Endothelial cell of umbilical vein (primary cell): ENCODE measurements at regions not wholly inside any gene's neighbourhood (a gene's known extent, or its start where the extent isn't known, plus 50 kb on each side); places are given as distances from the start of the nearest gene placed in this dataset.

Experiments used
- BruUV-seq: library from RNA; stranded (reverse); fragments of 400-500 nt; replicated peaks from 2 replicates; lab custom pipeline; 2021; lab: Mats Ljungman, UMichigan
- CTCF ChIA-PET: fragments of 300-600, 350-600 bp; sonication (Branson Sonifier 250); formaldehyde crosslinking; loops from one replicate; lab custom pipeline; 2021; ENCODE audit warnings: antibody characterized with exemption, inconsistent platforms; lab: Charles Lee
- POLR2A ChIA-PET: fragments of 300-600, 350-600 bp; sonication (Branson Sonifier 250); formaldehyde crosslinking; loops from one replicate; lab custom pipeline; 2021; ENCODE audit warnings: antibody characterized with exemption, inconsistent platforms; lab: Charles Lee
- DNase-seq: peaks from one replicate; pipeline ENCODE4 v3.0.0-alpha.2; 2011; ENCODE audit warnings: low read depth, low spot score
- FAIRE-seq: peaks from 2 replicates; lab custom pipeline; 2011; peaks lifted over from hg19 to GRCh38; lab: Jason Lieb, UNC
- H2AFZ ChIP-seq: 2 replicates; pipeline ENCODE4 v1.6.0; 2012; ENCODE audit warnings: low read depth, low read length, control low read depth, inconsistent platforms
- H3K27ac ChIP-seq: 2 replicates; pipeline ENCODE4 v1.5.1; 2011; ENCODE audit warnings: low read depth, mild to moderate bottlenecking, control low read depth, low read length, moderate library complexity; ENCODE audit not compliant: insufficient read depth
- H3K27me3 ChIP-seq, 2 experiments: 2 replicates each; pipeline versions ENCODE4 v1.6.0 to v1.6.1; 2011; ENCODE audit warnings: low read length in 2 of 2, mixed read lengths in 1 of 2; ENCODE audit not compliant: control insufficient read depth in 2 of 2, insufficient read depth in 2 of 2
- H3K36me3 ChIP-seq, 2 experiments: 2 replicates in 1 of 2; 3 replicates in 1 of 2; pipeline ENCODE4 v1.5.1; 2011; ENCODE audit warnings: low read length in 2 of 2, mild to moderate bottlenecking in 1 of 2, moderate library complexity in 1 of 2; ENCODE audit not compliant: control insufficient read depth in 2 of 2, insufficient read depth in 2 of 2; ENCODE audit errors: extremely low read depth in 1 of 2
- H3K4me1 ChIP-seq: 3 replicates; pipeline ENCODE4 v1.5.1; 2011; ENCODE audit warnings: mild to moderate bottlenecking, low read length; ENCODE audit not compliant: control insufficient read depth, insufficient read depth; ENCODE audit errors: extremely low read depth
- H3K4me2 ChIP-seq: 2 replicates; pipeline ENCODE4 v1.6.1; 2011; ENCODE audit warnings: low read length, control low read depth, mixed read lengths; ENCODE audit not compliant: insufficient read depth
- H3K4me3 ChIP-seq, 3 experiments: fragments of 200-600 bp in 1 of 3; sonication (generic), shearing (Covaris generic) in 1 of 3; replicated peaks in 1 of 3; 2 replicates each; pipeline ENCODE4 v1.5.1; 2011 to 2016; ENCODE audit warnings: control low read depth in 3 of 3, low read length in 3 of 3, mild to moderate bottlenecking in 2 of 3, inconsistent platforms in 1 of 3, low read depth in 1 of 3, moderate library complexity in 1 of 3; ENCODE audit not compliant: insufficient read depth in 1 of 3
- H3K79me2 ChIP-seq: 2 replicates; pipeline ENCODE4 v1.6.0; 2012; ENCODE audit warnings: low read length, inconsistent platforms; ENCODE audit not compliant: control insufficient read depth, insufficient read depth
- H3K9ac ChIP-seq: replicated peaks from 2 replicates; pipeline ENCODE3; 2011; ENCODE audit warnings: low read length, control low read depth; ENCODE audit not compliant: insufficient read depth; ENCODE audit errors: extremely low read depth
- H3K9me1 ChIP-seq: replicated peaks from 3 replicates; pipeline ENCODE4 v1.6.0; 2011; ENCODE audit warnings: mild to moderate bottlenecking, low read length; ENCODE audit not compliant: control insufficient read depth, insufficient read depth; ENCODE audit errors: extremely low read depth
- H3K9me3 ChIP-seq: replicated peaks from 2 replicates; pipeline ENCODE4 v1.5.1; 2012; ENCODE audit warnings: low read length, inconsistent platforms; ENCODE audit not compliant: control insufficient read depth, insufficient read depth
- H4K20me1 ChIP-seq: replicated peaks from 2 replicates; pipeline ENCODE3; 2011; ENCODE audit warnings: mild to moderate bottlenecking, low read length; ENCODE audit not compliant: control insufficient read depth, insufficient read depth; ENCODE audit errors: extremely low read depth
- EZH2 ChIP-seq: IDR thresholded peaks from 2 replicates; pipeline ENCODE4 v1.6.1; 2012; ENCODE audit warnings: borderline replicate concordance, low read depth, mild to moderate bottlenecking, moderate library complexity, low read length, inconsistent platforms; ENCODE audit not compliant: severe bottlenecking
- FOS ChIP-seq: IDR thresholded peaks from 2 replicates; pipeline ENCODE4 v1.6.1; 2011; ENCODE audit warnings: mild to moderate bottlenecking, low read length, moderate library complexity, borderline replicate concordance; ENCODE audit not compliant: insufficient read depth
- GATA2 ChIP-seq: IDR thresholded peaks from 2 replicates; pipeline ENCODE4 v1.7.0; 2011; ENCODE audit warnings: low read depth, mild to moderate bottlenecking, moderate library complexity, mixed read lengths, low read length; ENCODE audit not compliant: insufficient read length, insufficient read depth
- JUN ChIP-seq: IDR thresholded peaks from 2 replicates; pipeline ENCODE4 v1.6.1; 2011; ENCODE audit warnings: borderline replicate concordance, low read depth; ENCODE audit not compliant: insufficient read length, insufficient read depth
- MYC ChIP-seq: IDR thresholded peaks from one replicate; pipeline ENCODE4 v1.6.1; 2011; ENCODE audit warnings: mild to moderate bottlenecking, low read depth, low read length
- POLR2A ChIP-seq: IDR thresholded peaks from 2 replicates; pipeline ENCODE4 v1.6.1; 2012; ENCODE audit warnings: low read depth, mild to moderate bottlenecking, control low read depth, low read length
- POLR2AphosphoS5 ChIP-seq: IDR thresholded peaks from 2 replicates; pipeline ENCODE4 v1.6.1; 2012; ENCODE audit warnings: low read depth, mild to moderate bottlenecking, control low read depth, low read length, moderate library complexity; ENCODE audit not compliant: insufficient read depth
- dilution Hi-C: fragments of 300-500 bp; cut with MboI; formaldehyde crosslinking; loops from one replicate; pipeline ENCODE4 v1.15.0; 2019; ENCODE audit warnings: low sequenced_read_pairs; ENCODE audit not compliant: extremely low pct_ligation_motif_present
- intact Hi-C: fragments of 100-400 bp; cut with micrococcal nuclease; formaldehyde crosslinking; loops from one replicate; pipeline ENCODE4 v1.10.0; 2022
- TF ChIP-seq, protein P1 (sequence below): IDR thresholded peaks from 2 replicates; pipeline ENCODE4 v1.6.1; 2011; ENCODE audit not compliant: insufficient read depth, insufficient read length
- TF ChIP-seq, protein P2 (sequence below), 2 donors: IDR thresholded peaks; 1 replicate in 1 of 2; 2 replicates in 1 of 2; pipeline ENCODE4 v1.5.1; 2011; ENCODE audit warnings: low read length in 2 of 2, mild to moderate bottlenecking in 2 of 2, moderate library complexity in 2 of 2, control low read depth in 1 of 2, inconsistent platforms in 1 of 2, low read depth in 1 of 2; ENCODE audit not compliant: insufficient read depth in 1 of 2; ENCODE audit errors: extremely low read depth in 1 of 2

DNA sequence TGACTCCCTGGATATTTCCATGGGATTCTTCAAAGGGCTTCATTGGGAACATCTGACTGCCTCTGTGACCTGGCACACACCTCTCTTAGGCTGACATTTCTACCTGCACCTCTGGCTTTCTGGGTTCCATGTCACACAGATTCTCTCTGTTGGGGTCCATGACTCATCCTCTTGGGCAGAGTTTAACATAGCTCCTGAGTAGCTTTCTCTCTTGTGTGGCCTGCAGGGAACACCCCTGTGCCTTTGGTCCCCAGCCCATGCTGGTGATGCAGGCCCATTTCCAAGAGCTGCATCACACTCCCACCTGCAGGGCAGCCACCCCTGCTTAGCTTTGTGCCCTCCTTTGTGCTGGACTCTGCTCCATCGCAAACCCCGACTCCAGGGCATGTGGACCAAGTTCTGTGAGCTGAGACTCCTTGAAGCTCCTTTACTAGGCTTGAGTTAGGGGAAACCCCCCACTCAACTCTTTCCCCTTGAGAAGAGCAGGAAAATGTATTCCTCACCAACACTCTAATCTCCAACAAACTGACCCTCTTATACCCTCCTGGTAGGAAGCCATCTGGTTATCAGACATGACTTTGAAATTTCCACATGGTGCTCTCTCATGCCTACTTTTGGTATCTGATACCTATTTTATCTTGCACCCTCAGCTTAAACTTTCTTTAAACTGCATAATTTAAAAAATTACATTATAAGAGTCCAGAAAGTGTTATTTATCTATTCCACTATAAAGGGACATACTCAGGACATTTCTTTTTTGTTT is 93.3 kb downstream of the ZNF777 start:
- H4K20me1 ChIP-seq = no peaks in the 10 kb centered on the region
- H3K27me3 ChIP-seq = peaks cover 0 to under 1% of the 10 kb centered on the region in 2 experiments
- H3K79me2 ChIP-seq = no peaks in the 10 kb centered on the region
- dilution Hi-C loops = no loop called here
- H3K36me3 ChIP-seq = no peaks in the 10 kb centered on the region
- ChIA-PET POLR2A (no interaction called here), CTCF (no interaction called here)
- DNase-seq (no peak), FAIRE-seq (no peak)
- no peak overlapping the region for H3K4me3 ChIP-seq
- H3K27ac ChIP-seq = no peak overlapping the region
- H3K4me1 ChIP-seq = no peaks in the 10 kb centered on the region
- H3K9me1 ChIP-seq = no peaks in the 10 kb centered on the region
- TF ChIP-seq POLR2A = no peak
- TF ChIP-seq, protein P1, sequence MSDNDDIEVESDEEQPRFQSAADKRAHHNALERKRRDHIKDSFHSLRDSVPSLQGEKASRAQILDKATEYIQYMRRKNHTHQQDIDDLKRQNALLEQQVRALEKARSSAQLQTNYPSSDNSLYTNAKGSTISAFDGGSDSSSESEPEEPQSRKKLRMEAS = no peak
- TF ChIP-seq MYC = no peak
- no peak for TF ChIP-seq JUN
- TF ChIP-seq EZH2 = no peak
- no peak overlapping the region for H3K4me2 ChIP-seq
- intact Hi-C loops = no loop called here
- BruUV-seq = no TSS peak
- H2AFZ ChIP-seq = no peak overlapping the region
- no peak overlapping the region for H3K9ac ChIP-seq
- H3K9me3 ChIP-seq = no peaks in the 10 kb centered on the region

DNA sequence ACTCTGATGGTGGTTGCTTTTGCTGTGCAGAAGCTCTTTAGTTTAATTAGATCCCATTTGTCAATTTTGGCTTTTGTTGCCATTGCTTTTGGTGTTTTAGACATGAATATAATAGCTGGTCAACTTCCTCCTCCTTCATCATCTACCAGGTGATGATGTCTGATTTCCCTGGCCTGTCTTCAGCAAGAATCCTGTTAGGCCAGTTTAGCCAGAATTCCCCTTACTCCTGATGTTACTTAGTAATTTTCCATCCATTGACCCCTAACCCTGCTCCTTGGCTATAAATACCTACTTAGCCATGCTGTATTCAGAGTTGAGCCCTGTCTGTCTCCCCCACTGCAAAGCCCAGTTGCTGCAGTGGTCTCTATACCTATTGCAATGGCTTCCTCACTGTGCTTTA is 91.4 kb downstream of the ZNF777 start:
- Histone ChIP-seq H3K4me2 (no peak overlapping the region), H3K9me3 (no peaks in the 10 kb centered on the region), H2AFZ (no peak overlapping the region), H3K27me3 (no peaks in the 10 kb centered on the region), H3K79me2 (no peaks in the 10 kb centered on the region), H3K4me3 (no peak overlapping the region), H3K36me3 (no peaks in the 10 kb centered on the region), H4K20me1 (no peaks in the 10 kb centered on the region), H3K9me1 (no peaks in the 10 kb centered on the region), H3K4me1 (no peaks in the 10 kb centered on the region), H3K9ac (no peak overlapping the region), H3K27ac (no peak overlapping the region)
- ChIA-PET POLR2A (no interaction called here), CTCF (no interaction called here)
- no peak for DNase-seq
- no TSS peak for BruUV-seq
- no peak for FAIRE-seq
- TF ChIP-seq POLR2AphosphoS5 = no peak
- TF ChIP-seq POLR2A = no peak
- no peak for TF ChIP-seq JUN
- no peak for TF ChIP-seq FOS
- TF ChIP-seq, protein P2, sequence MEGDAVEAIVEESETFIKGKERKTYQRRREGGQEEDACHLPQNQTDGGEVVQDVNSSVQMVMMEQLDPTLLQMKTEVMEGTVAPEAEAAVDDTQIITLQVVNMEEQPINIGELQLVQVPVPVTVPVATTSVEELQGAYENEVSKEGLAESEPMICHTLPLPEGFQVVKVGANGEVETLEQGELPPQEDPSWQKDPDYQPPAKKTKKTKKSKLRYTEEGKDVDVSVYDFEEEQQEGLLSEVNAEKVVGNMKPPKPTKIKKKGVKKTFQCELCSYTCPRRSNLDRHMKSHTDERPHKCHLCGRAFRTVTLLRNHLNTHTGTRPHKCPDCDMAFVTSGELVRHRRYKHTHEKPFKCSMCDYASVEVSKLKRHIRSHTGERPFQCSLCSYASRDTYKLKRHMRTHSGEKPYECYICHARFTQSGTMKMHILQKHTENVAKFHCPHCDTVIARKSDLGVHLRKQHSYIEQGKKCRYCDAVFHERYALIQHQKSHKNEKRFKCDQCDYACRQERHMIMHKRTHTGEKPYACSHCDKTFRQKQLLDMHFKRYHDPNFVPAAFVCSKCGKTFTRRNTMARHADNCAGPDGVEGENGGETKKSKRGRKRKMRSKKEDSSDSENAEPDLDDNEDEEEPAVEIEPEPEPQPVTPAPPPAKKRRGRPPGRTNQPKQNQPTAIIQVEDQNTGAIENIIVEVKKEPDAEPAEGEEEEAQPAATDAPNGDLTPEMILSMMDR (IDR thresholded peaks at IDR 0.05; ENCODE audit: extremely low read depth in 1 of 2, insufficient read depth in 1 of 2, low read depth in 1 of 2, low read length in 2 of 2) = no peak
- no peak for TF ChIP-seq GATA2
- TF ChIP-seq EZH2 = no peak
- TF ChIP-seq, protein P1 = no peak
- no peak for TF ChIP-seq MYC
- dilution Hi-C loops = no loop called here
- intact Hi-C loops = no loop called here
